Neural progenitor cell (in vitro differentiated cells): ENCODE measurements at regions not wholly inside any gene's neighbourhood (a gene's known extent, or its start where the extent isn't known, plus 50 kb on each side); places are given as distances from the start of the nearest gene placed in this dataset.

Source experiments
- DNase-seq: peaks from one replicate; pipeline ENCODE4 v3.0.0-alpha.2; 2016; ENCODE audit warnings: low spot score
- H2AFZ ChIP-seq: fragments of 200-600 bp; sonication (generic); replicated peaks from 2 replicates; pipeline ENCODE4 v1.6.1; 2016; ENCODE audit warnings: antibody characterized with exemption
- H3F3A ChIP-seq: fragments of 200-600 bp; sonication (generic); 2 replicates; pipeline ENCODE4 v1.6.1; 2016; ENCODE audit warnings: antibody characterized with exemption, low read depth
- H3K27ac ChIP-seq: fragments of 200-600 bp; sonication (generic); 2 replicates; pipeline ENCODE4 v1.5.1; 2016; ENCODE audit warnings: mild to moderate bottlenecking
- H3K27me3 ChIP-seq: fragments of 200-600 bp; sonication (generic); 2 replicates; pipeline ENCODE4 v1.6.1; 2016; ENCODE audit warnings: mild to moderate bottlenecking, moderate library complexity
- H3K36me3 ChIP-seq: fragments of 200-600 bp; sonication (generic); 2 replicates; pipeline ENCODE4 v1.5.1; 2016
- H3K4me1 ChIP-seq: fragments of 200-600 bp; sonication (generic); 2 replicates; pipeline ENCODE4 v1.6.1; 2016; ENCODE audit warnings: mixed run types
- H3K4me2 ChIP-seq: fragments of 200-600 bp; sonication (generic); 2 replicates; pipeline ENCODE4 v1.6.1; 2016
- H3K4me3 ChIP-seq: fragments of 200-600 bp; sonication (generic); 2 replicates; pipeline ENCODE4 v1.5.1; 2016
- H3K79me2 ChIP-seq: fragments of 200-600 bp; sonication (generic); 2 replicates; pipeline ENCODE4 v1.6.1; 2016; ENCODE audit warnings: low read depth
- H3K9ac ChIP-seq: fragments of 200-600 bp; sonication (generic); 2 replicates; pipeline ENCODE4 v1.6.1; 2016
- H3K9me3 ChIP-seq: fragments of 200-600 bp; sonication (generic); 2 replicates; pipeline ENCODE4 v1.5.1; 2016; ENCODE audit warnings: low read depth
- H4K20me1 ChIP-seq: fragments of 200-600 bp; sonication (generic); 2 replicates; pipeline ENCODE4 v1.6.1; 2016; ENCODE audit warnings: low read depth
- H3K27ac Mint-ChIP-seq: 3 replicates; pipeline ENCODE4 v1.8.0; 2021; ENCODE audit warnings: mixed read lengths
- H3K27me3 Mint-ChIP-seq: 2 replicates; pipeline ENCODE4 v1.8.0; 2022; ENCODE audit warnings: low read depth, mild to moderate bottlenecking, inconsistent platforms, moderate library complexity, mixed read lengths; ENCODE audit not compliant: insufficient read depth
- H3K36me3 Mint-ChIP-seq: 3 replicates; pipeline ENCODE4 v1.8.0; 2021; ENCODE audit warnings: mixed read lengths
- H3K4me1 Mint-ChIP-seq: 3 replicates; pipeline ENCODE4 v1.8.0; 2021; ENCODE audit warnings: mixed read lengths
- H3K4me3 Mint-ChIP-seq: 3 replicates; pipeline ENCODE4 v1.8.0; 2021; ENCODE audit warnings: mild to moderate bottlenecking, moderate library complexity, mixed read lengths
- H3K9me3 Mint-ChIP-seq: 3 replicates; pipeline ENCODE4 v1.8.0; 2020; ENCODE audit warnings: mixed read lengths
- CTCF ChIP-seq: fragments of 200-600 bp; sonication (generic); IDR thresholded peaks from 2 replicates; pipeline ENCODE4 v1.5.1; 2017; ENCODE audit warnings: antibody characterized with exemption, mild to moderate bottlenecking
- EZH2 ChIP-seq: fragments of 200-600 bp; sonication (generic); IDR thresholded peaks from 2 replicates; pipeline ENCODE4 v1.6.1; 2017; ENCODE audit warnings: antibody characterized with exemption, mild to moderate bottlenecking, moderate library complexity
- EZH2phosphoT487 ChIP-seq: fragments of 200-600 bp; sonication (generic); IDR thresholded peaks from 2 replicates; pipeline ENCODE4 v1.6.1; 2017; ENCODE audit warnings: antibody characterized with exemption

GRCh38 chr7:156460858-156461627 lies 179.5 kb upstream of the RNF32 start:
- no peak overlapping the region for H3K9ac ChIP-seq

GRCh38 chr7:156459582-156459981 lies 181.0 kb upstream of the RNF32 start:
- Histone ChIP-seq H3K4me1 (no peaks in the 10 kb centered on the region), H4K20me1 (no peaks in the 10 kb centered on the region), H3K27ac (no peak overlapping the region), H3K9ac (no peak overlapping the region), H3K4me3 (no peak overlapping the region), H3K4me2 (no peak overlapping the region), H3K79me2 (no peaks in the 10 kb centered on the region), H3K9me3 (no peaks in the 10 kb centered on the region), H3K36me3 (no peaks in the 10 kb centered on the region), H2AFZ (no peak overlapping the region), H3F3A (no peaks in the 10 kb centered on the region), H3K27me3 (no peaks in the 10 kb centered on the region)
- H3K4me1 Mint-ChIP-seq: peaks cover 20% of the 10 kb centered on the region
- no peak overlapping the region for H3K27ac Mint-ChIP-seq
- H3K9me3 Mint-ChIP-seq: no peaks in the 10 kb centered on the region
- DNase-seq: no peak
- H3K36me3 Mint-ChIP-seq: no peaks in the 10 kb centered on the region
- TF ChIP-seq EZH2phosphoT487: no peak
- TF ChIP-seq EZH2: no peak
- H3K27me3 Mint-ChIP-seq: peaks cover 6% of the 10 kb centered on the region
- no peak overlapping the region for H3K4me3 Mint-ChIP-seq

More at GRCh38 chr7:156460858-156461627, 179.5 kb upstream of the RNF32 start:
- no peak overlapping the region for H3K4me2 ChIP-seq
- no peaks in the 10 kb centered on the region for H3K9me3 ChIP-seq
- DNase-seq: no peak
- H3K4me1 Mint-ChIP-seq: peaks cover 20% of the 10 kb centered on the region
- H3K36me3 ChIP-seq: no peaks in the 10 kb centered on the region
- H3K4me1 ChIP-seq: no peaks in the 10 kb centered on the region
- no peak for TF ChIP-seq CTCF
- TF ChIP-seq EZH2: no peak
- TF ChIP-seq EZH2phosphoT487: no peak
- H3K4me3 ChIP-seq: no peak overlapping the region
- no peak overlapping the region for H3K27ac Mint-ChIP-seq
- H3K36me3 Mint-ChIP-seq: no peaks in the 10 kb centered on the region
- peaks cover 6% of the 10 kb centered on the region for H3K27me3 Mint-ChIP-seq
- no peaks in the 10 kb centered on the region for H4K20me1 ChIP-seq
- H3F3A ChIP-seq: no peaks in the 10 kb centered on the region
- no peaks in the 10 kb centered on the region for H3K9me3 Mint-ChIP-seq
- H2AFZ ChIP-seq: no peak overlapping the region
- no peaks in the 10 kb centered on the region for H3K79me2 ChIP-seq
- H3K4me3 Mint-ChIP-seq: no peak overlapping the region
- H3K27ac ChIP-seq: no peak overlapping the region
- H3K27me3 ChIP-seq: no peaks in the 10 kb centered on the region

GRCh38 chr7:156459067-156459466 lies 181.5 kb upstream of the RNF32 start:
- Mint-ChIP-seq H3K27me3 (peaks cover 6% of the 10 kb centered on the region), H3K4me3 (no peak overlapping the region), H3K36me3 (no peaks in the 10 kb centered on the region), H3K4me1 (peaks cover 20% of the 10 kb centered on the region), H3K9me3 (no peaks in the 10 kb centered on the region), H3K27ac (no peak overlapping the region)
- Histone ChIP-seq H3K4me2 (no peak overlapping the region), H4K20me1 (no peaks in the 10 kb centered on the region), H3K4me1 (no peaks in the 10 kb centered on the region), H3K27me3 (no peaks in the 10 kb centered on the region), H3K27ac (no peak overlapping the region), H3K79me2 (no peaks in the 10 kb centered on the region), H3K4me3 (no peak overlapping the region), H3K36me3 (no peaks in the 10 kb centered on the region), H3F3A (no peaks in the 10 kb centered on the region), H3K9me3 (no peaks in the 10 kb centered on the region), H2AFZ (no peak overlapping the region), H3K9ac (no peak overlapping the region)
- TF ChIP-seq CTCF (no peak), EZH2 (no peak), EZH2phosphoT487 (no peak)
- DNase-seq: no peak

- no peaks in the 10 kb centered on the region for H3K36me3 Mint-ChIP-seq
- Histone ChIP-seq H3F3A (no peaks in the 10 kb centered on the region), H3K4me1 (no peaks in the 10 kb centered on the region), H3K4me3 (no peak overlapping the region), H3K27me3 (no peaks in the 10 kb centered on the region), H3K79me2 (no peaks in the 10 kb centered on the region), H3K9ac (no peak overlapping the region), H3K4me2 (no peak overlapping the region), H3K36me3 (no peaks in the 10 kb centered on the region), H4K20me1 (no peaks in the 10 kb centered on the region), H2AFZ (no peak overlapping the region), H3K27ac (no peak overlapping the region), H3K9me3 (no peaks in the 10 kb centered on the region)
- H3K4me3 Mint-ChIP-seq: no peak overlapping the region
- H3K27ac Mint-ChIP-seq: no peak overlapping the region
- TF ChIP-seq CTCF: no peak
- TF ChIP-seq EZH2phosphoT487: no peak
- no peak for TF ChIP-seq EZH2
- H3K4me1 Mint-ChIP-seq: peaks cover 17% of the 10 kb centered on the region
- peaks cover 1% of the 10 kb centered on the region for H3K27me3 Mint-ChIP-seq
- H3K9me3 Mint-ChIP-seq: no peaks in the 10 kb centered on the region
- DNase-seq: no peak
These were observed 182.6 kb upstream of the RNF32 start for GRCh38 chr7:156458011-156458410.
